ENCODE measurements at regions not wholly inside any gene's neighbourhood (a gene's known extent, or its start where the extent isn't known, plus 50 kb on each side); places are given as distances from the start of the nearest gene placed in this dataset.

DNA sequence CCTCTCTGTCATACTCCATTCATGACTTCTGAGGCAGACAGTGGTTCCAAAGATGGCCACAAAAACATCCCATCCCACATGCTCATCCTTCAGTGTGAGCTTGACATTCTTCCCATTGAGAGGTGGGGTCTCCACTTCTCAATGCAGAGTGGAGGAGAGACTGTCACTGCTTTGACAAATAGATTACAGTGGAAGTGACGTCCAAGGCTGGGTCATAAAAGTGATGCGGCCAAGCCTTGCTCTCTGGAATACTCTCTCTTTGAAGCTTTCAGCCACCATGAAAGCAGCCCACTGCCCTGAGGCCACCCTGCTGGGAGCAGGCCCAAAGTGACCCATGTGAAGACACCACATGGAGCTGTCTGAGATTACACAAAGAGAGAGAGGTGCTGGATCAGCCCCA lies 59.0 kb upstream of the DNAH5 start:
- no peaks in the 10 kb centered on the region for H3K9me3 ChIP-seq
- H3K4me1 ChIP-seq: no peaks in the 10 kb centered on the region
- no peak overlapping the region for H3K27ac ChIP-seq
- no peaks in the 10 kb centered on the region for H4K20me1 ChIP-seq
- no peak overlapping the region for H3K9ac ChIP-seq
- no peaks in the 10 kb centered on the region for H3K27me3 ChIP-seq
- no peak overlapping the region for H3K4me3 ChIP-seq
- no peaks in the 10 kb centered on the region for H3K36me3 ChIP-seq
- no peak for TF ChIP-seq Cebpa-rat (IDR thresholded peaks at IDR 0.05)
- no peak overlapping the region for H3K4me2 ChIP-seq

GRCh38 chr5:13998254-13998653 lies 53.8 kb upstream of the DNAH5 start:
- Histone ChIP-seq H3K4me1 (no peaks in the 10 kb centered on the region), H3K9ac (no peak overlapping the region), H3K36me3 (no peaks in the 10 kb centered on the region), H4K20me1 (no peaks in the 10 kb centered on the region), H3K4me2 (no peak overlapping the region), H3K4me3 (no peak overlapping the region), H3K9me3 (peaks cover 18% of the 10 kb centered on the region), H3K27me3 (no peaks in the 10 kb centered on the region), H3K27ac (no peak overlapping the region)
- no peak for TF ChIP-seq Cebpa-rat (IDR thresholded peaks at IDR 0.05)

DNA sequence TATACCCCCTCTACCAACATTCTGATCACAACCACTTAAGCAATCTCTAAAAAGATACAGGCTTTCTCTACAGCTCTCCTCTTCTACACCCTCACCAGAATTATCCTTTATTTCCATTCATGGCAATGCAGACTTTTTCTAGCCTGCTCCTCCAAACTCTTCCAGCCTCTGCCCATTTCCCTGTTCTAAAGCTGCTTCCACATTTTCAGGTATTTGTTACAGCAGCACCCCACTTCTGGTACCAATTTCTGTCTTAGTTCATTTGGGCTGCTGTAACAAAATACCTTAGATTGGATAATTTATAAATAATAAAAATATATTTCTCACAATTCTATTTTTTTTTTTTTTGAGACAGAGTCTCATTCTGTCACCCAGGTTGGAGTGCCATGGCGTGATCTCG lies 53.0 kb upstream of the DNAH5 start:
- no peaks in the 10 kb centered on the region for H3K27me3 ChIP-seq
- H3K27ac ChIP-seq: no peak overlapping the region
- peaks cover 18% of the 10 kb centered on the region for H3K9me3 ChIP-seq
- no peaks in the 10 kb centered on the region for H3K4me1 ChIP-seq
- H3K9ac ChIP-seq: no peak overlapping the region
- no peaks in the 10 kb centered on the region for H4K20me1 ChIP-seq
- no peak overlapping the region for H3K4me3 ChIP-seq
- TF ChIP-seq Cebpa-rat (IDR thresholded peaks at IDR 0.05): no peak
- H3K36me3 ChIP-seq: no peaks in the 10 kb centered on the region
- no peak overlapping the region for H3K4me2 ChIP-seq

DNA sequence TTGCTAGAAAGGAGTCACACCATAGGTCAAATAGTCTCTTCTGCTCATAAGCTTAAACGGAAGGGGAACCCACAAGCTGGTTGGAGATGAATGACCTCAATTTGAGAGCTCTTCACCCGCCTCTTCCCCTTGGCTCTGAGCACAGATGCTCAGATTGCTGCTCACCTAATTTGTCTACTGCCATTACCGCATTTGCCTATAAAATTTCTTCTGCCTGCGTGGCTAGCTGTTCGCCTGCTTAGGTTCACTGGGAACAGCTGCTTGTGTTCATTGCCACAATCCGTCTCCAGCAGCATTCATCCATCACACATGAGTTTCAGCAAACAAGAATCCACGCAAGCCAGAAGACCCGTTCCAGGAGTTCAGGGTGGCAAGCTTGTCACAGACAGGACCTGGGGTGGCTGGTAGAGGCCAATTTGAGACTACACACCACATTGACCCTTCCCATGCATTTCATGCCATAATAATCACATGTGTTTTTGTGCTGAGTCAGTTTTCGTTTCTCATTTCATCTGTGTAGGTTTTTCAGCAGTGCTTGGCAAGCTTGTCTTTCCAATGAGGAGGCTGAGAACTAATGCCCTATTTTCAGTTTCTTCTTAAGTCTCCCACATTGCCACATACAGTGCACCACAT lies 50.2 kb upstream of the DNAH5 start:
- H3K9me3 ChIP-seq: peaks cover 18% of the 10 kb centered on the region

More for the DNA sequence above, 50.2 kb upstream of the DNAH5 start:
- Histone ChIP-seq H3K9ac (no peak overlapping the region), H3K27me3 (no peaks in the 10 kb centered on the region), H3K4me1 (no peaks in the 10 kb centered on the region), H3K27ac (no peak overlapping the region), H3K4me2 (no peak overlapping the region), H3K36me3 (no peaks in the 10 kb centered on the region), H4K20me1 (no peaks in the 10 kb centered on the region), H3K4me3 (no peak overlapping the region)
- TF ChIP-seq Cebpa-rat (IDR thresholded peaks at IDR 0.05): no peak
